Stimulated activated naive CD4-positive, alpha-beta T cell treated with Interleukin-2 at 50 U/mL for 16 hours (primary cell): ENCODE measurements at regions not wholly inside any gene's neighbourhood (a gene's known extent, or its start where the extent isn't known, plus 50 kb on each side); places are given as distances from the start of the nearest gene placed in this dataset.
"Not testable (repeated sequence)": the region's sequence is repeated elsewhere in the genome, so short reads cannot be mapped to it uniquely, and the experiment has no call there.

Experiments used
- DNase-seq: peaks from one replicate; lab custom pipeline; 2025; lab: John Stamatoyannopoulos, UW

GRCh38 chr15:93948726-93949125, 282.6 kb upstream of the MCTP2 start:
- DNase-seq, result no peak

GRCh38 chr15:93943586-93943985, 287.8 kb upstream of the MCTP2 start:
- DNase-seq, result no peak

DNA sequence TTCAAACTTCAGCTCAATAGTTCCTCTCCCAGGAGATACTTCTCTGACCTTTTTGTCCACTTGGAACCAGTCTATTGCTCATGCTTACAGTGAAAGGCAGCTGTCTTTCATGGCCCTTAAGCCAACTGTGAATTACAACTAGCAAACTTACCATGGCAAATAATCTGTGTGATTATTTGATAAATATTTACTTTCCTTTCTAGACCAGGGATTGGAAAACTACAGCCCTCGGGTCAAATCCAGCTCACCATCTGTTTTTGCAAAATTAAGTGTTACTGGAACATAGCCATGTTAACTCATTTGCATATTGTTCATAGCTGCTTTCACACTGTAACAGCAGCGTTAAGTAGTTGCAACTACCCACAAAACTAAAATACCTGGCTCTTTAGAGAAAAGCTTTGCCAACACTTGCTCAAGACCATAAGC, 289.1 kb upstream of the MCTP2 start:
- DNase-seq, result no peak

- DNase-seq, result no peak
Measured at GRCh38 chr15:93941697-93942096, 289.7 kb upstream of the MCTP2 start.

DNA sequence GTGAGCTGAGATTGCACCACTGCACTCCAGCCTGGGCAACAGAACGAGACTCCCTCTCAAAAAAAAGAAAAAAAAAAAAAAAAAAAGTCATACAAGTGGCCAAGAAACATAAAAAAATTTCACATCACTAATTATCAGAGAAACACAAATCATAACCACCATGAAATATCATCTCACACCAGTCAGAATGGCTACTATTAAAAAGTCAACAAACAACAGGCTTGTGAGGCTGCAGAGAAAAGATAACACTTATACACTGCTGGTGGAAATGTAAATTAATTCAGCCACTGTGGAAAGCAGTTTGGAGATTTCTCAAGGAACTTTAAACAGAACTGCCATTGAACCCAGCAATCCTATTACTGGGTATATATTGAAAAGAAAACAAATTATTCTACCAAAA, 291.1 kb upstream of the MCTP2 start:
- DNase-seq, result no peak

GRCh38 chr15:93932164-93932776, 299.1 kb upstream of the MCTP2 start:
- no peak for DNase-seq

DNA sequence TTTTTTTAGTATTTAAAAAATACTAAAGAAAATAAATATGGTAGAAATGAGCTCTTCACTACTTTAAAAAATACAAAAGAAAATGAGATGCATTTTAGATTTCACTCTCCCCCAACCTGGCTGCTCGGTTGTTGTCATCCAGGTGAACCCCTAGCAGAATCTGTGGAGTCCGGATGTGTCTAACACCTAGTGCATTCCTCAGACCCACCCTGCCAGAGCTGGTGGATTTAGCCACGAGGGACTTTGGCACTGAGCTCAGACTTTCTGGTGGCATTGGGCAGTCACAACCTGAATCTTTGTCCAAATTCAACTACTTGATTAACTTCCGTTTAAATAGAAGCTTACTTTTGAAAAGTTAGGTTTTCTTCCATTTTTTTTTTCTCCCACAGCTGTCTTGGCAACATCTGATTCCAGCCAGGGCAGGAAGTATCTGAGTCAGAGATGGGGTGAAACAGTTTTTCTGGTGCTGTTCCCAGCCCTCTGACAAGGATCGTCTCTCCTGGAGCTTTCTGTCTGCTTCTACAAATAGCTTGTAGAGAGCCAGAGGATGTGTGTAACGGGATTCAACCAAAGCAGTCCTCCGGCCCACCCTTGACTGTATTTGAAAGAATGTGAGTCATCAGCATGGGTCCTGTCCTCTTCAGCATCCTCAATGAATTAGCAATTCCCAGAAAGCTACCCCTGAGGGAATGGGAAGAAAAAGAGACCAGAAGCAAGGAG, 301.8 kb upstream of the MCTP2 start:
- no peak for DNase-seq

GRCh38 chr15:93920204-93920603, 311.2 kb upstream of the MCTP2 start:
- no peak for DNase-seq

DNA sequence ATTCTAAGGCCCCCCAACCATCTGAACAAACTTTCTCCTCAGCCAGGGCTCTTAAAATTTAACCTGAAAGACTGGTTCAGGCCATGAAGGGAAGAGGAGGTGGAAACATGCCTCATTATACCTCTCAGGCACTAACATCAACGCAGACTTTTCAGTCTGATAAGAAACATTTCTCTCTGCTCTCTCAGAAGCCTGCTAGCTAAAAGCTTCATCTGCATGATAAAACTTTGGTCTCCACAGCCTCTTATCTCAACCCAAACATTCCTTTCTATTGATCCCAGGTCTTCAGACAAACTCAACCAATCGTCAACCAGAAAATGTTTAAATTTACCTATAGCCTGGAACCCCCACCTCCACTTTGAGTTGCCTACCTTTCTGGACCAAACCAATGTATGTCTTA, 312.6 kb upstream of the MCTP2 start:
- DNase-seq, result not testable (repeated sequence)

GRCh38 chr15:93917181-93917580, 314.2 kb upstream of the MCTP2 start:
- DNase-seq, result no peak

DNA sequence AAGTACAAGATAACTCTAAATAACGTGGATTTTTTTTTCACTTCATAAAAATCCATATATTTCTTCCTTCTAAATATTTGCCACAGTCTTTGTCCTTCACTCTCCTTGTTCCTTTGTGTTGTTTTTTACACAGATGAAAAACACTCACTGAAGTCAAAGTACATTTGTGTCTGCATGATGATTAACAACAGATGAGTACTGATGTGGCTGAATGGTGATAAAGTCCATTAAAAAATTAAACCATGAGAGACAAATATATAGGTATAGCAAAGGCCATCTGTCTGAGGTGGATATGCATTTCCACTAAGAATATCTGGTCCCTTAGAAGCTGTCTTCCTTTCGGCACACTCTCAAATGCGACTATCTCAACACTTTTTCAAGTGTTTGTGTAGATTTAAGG, 317.5 kb upstream of the MCTP2 start:
- no peak for DNase-seq

- DNase-seq, result no peak
Measured at GRCh38 chr15:93913310-93913709, 318.1 kb upstream of the MCTP2 start.

DNA sequence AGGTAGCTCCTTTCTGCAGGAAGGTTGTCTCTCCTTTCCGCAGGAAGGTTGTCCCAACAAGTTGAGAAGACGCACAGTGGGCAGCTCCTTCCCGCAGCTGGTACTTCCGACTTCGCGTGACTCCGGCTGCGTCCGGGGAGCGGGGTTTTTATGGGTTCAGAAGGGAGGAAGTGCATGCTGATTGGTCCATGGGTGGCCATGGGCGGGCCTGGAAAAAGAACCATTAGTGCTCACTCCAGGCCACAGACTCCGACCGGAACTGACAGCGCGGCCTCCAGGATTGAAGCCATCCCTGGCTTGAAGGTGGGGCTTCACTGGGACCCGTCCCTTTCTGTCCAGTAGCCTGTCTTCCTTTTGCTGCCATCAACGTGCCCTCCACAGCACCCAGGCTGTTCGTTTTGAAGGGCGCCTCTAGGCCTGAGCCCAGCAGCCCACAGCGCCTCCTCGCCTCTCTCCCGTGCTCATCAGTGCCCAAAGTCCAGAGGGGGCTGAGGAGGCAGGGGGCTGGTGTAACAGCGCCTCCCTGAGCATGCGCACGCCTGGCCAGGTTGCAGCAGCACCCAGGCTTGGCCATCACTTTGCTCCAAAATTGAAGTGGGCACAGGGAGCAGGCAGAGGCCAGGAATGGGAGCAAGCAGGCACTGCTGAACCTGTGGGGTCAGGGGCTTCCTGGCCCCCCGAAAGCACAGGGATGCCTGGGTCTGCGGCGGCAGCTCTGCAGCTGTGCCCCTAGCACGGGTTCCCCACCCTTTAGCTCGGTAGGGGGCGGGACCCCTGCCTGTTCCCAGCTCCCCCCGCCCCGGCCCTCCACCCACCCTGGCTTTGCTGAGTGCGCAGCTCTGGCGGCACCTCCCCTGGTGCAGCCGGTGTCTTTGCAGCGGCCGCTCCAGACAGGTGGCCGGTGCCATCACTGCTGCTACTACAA, 330.6 kb upstream of the MCTP2 start:
- no peak for DNase-seq

- DNase-seq, result no peak
Measured at GRCh38 chr15:93899817-93900216, 331.5 kb upstream of the MCTP2 start.

GRCh38 chr15:93897377-93897776, 334.0 kb upstream of the MCTP2 start:
- DNase-seq, result no peak

DNA sequence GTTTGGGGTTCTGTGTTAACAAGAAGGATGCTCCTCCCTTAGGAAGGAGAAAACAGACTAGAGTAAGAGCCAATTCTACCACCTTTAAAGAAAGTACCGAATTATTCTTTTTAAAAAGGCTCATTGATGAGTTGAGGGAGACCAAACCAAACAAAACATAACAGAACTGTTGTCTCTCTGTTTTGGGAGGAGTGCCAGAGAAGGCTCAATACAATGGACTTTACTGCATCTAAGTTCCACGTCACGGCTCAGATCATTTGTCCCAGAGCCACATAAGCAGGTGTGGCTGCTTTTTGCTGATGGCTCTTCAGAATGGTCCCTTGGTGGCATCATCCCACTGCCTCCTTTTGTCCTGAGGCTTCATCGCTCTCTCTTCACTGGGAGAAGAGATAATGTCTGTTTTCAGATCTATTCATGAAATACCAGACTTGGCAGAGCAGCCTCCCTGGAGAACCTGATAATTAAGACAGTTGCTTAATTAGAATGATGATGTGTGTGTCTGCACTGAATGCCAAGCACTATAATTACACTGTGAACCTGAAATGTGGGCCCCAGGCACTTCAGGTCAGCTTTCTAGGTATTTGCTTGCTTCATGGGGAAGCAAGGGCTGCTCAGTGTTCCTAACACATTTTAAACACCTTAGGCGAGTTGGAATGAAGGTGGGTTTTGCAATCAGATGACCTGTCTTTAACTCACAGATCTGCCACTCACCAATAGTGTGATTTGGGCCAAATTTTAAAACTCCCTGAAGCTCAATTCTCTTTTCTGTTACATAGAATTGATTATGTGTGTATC, 335.2 kb upstream of the MCTP2 start:
- DNase-seq, result no peak

DNA sequence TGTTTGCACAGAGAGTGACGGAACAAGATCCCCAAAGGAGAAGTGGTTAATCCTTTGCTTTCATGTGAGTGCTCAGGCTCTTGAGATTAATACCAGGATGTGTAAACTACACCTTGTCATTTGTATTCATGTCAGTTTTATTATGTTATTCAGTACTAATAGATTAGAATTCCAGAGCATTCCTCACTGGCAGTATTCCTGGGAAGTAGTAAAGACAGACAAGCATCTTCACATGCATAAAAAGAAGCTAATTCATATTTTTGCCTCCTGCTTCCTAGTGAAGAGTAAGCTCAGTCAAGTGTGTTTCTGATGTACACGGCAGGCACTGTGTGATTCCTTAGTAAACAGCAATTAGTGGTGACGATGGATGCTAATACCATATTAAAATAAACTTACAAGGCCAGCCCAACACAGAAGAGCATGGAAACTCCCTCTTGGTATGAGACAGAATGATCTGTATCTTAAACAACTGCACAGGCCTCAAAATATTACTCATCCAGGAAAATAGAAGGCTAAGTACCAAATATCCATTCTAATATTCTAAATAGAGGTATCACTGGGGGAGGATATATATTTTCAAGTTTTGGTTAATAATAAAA, 336.8 kb upstream of the MCTP2 start:
- DNase-seq, result no peak

GRCh38 chr15:93887151-93887550, 344.2 kb upstream of the MCTP2 start:
- DNase-seq, result no peak

DNA sequence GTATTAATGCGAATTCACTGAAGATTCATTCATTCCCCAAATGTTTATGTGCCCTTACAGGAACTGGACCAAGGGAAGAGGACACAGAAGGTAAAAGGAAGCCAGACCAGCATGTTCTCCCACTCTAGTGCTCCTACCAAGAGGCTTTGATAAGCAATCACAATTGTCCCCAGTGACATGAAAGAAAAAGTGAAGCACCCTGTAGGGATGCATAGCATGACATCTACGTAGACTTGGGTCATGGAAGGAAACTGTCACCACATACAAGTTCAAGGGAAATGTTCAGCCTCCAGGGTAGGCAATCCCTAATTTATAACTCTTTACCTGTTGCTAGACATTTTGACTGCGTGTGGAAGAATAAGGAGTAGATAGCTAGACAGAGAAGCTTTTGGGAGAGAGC, 348.6 kb upstream of the MCTP2 start:
- DNase-seq, result no peak

GRCh38 chr15:93882141-93882540, 349.2 kb upstream of the MCTP2 start:
- DNase-seq, result no peak

DNA sequence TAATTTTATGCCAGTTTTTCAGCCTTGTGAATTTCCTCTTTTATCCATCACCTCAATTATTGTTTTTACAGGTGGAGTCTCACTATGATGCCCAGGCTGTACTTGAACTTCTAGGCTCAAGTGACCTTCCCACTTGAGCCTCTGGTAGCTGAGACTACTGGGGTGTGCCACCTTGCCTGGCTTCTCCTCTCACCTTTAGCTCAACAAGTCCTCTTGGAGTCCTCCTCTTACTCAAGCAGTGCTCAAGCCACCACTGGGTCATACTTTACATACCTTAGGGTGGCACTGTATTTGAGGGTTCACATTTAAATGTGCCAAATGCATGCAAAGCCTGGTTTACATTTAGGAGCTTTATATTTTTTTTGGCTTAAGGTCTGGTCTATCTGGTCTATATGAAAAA, 350.1 kb upstream of the MCTP2 start:
- DNase-seq, result no peak

GRCh38 chr15:93880358-93880757, 351.0 kb upstream of the MCTP2 start:
- DNase-seq, result no peak
